ENCODE measurements at regions not wholly inside any gene's neighbourhood (a gene's known extent, or its start where the extent isn't known, plus 50 kb on each side); places are given as distances from the start of the nearest gene placed in this dataset.

- no peak overlapping the region for H2AFZ ChIP-seq (ENCODE audit: low read length)
- H3K14ac ChIP-seq (ENCODE audit: insufficient read length), result no peak overlapping the region
- H3K36me3 ChIP-seq (ENCODE audit: control insufficient read depth in 2 of 4, insufficient read depth in 4 of 4, low read length in 3 of 4), result no peaks in the 10 kb centered on the region
- H3K4me1 ChIP-seq (replicated peaks in 1 of 4; ENCODE audit: control insufficient read depth in 3 of 4, insufficient read depth in 4 of 4, low read length in 3 of 4), result no peaks in the 10 kb centered on the region
- no peak overlapping the region for H2BK120ac ChIP-seq (replicated peaks; ENCODE audit: low read depth, low read length)
- no peaks in the 10 kb centered on the region for H4K20me1 ChIP-seq (replicated peaks in 1 of 2; ENCODE audit: control insufficient read depth in 1 of 2, insufficient read depth in 2 of 2, low read length in 2 of 2)
- no peak overlapping the region for H4K8ac ChIP-seq (ENCODE audit: extremely low read depth, insufficient read depth, low read length)
- H3K79me1 ChIP-seq (ENCODE audit: low read depth, low read length), result no peaks in the 10 kb centered on the region
- H3K4me2 ChIP-seq (ENCODE audit: insufficient read depth in 1 of 2, low read depth in 2 of 2, low read length in 2 of 2), result no peak overlapping the region
- no peaks in the 10 kb centered on the region for H3K27me3 ChIP-seq (replicated peaks in 1 of 4; ENCODE audit: control insufficient read depth in 3 of 4, extremely low read depth in 1 of 4, insufficient read depth in 3 of 4, low read length in 3 of 4)
- 90% methylated on average over 4 of the region's 4 CpGs; no CpG with 5 or more reads in 1 of the 2 experiments for WGBS, 2 experiments (ENCODE audit: extremely low coverage in 1 of 2, insufficient coverage in 1 of 2, insufficient read length in 1 of 2, insufficient replicate concordance in 2 of 2, low coverage in 1 of 2, low lambda C conversion rate in 2 of 2, missing lambda C conversion rate in 1 of 2)
- H3K9ac ChIP-seq (replicated peaks in 1 of 4; ENCODE audit: extremely low read depth in 1 of 4, low read depth in 3 of 4, low read length in 3 of 4), result no peak overlapping the region
- H3K27ac ChIP-seq (ENCODE audit: low read depth, low read length), result no peak overlapping the region
- no peaks in the 10 kb centered on the region for H3K23me2 ChIP-seq (ENCODE audit: low read depth, low read length)
- no peak overlapping the region for H3K18ac ChIP-seq (ENCODE audit: extremely low read depth, low read length)
- no peak overlapping the region for H3K23ac ChIP-seq (ENCODE audit: insufficient read length)
- FAIRE-seq (no peak), DNase-seq (ENCODE audit: low read depth in 1 of 2, low spot score in 2 of 2) (no peak)
- CTCF ChIA-PET (ENCODE audit: partially characterized antibody), result interaction anchor here (0.8 to 1.0 kb wide), 2 partner anchors 20 to 93 kb away, joined by 3 to 4 read pairs; no protein-coding TSS in a partner anchor
- H2BK15ac ChIP-seq (ENCODE audit: low read length), result no peak overlapping the region
- no peak overlapping the region for H4K91ac ChIP-seq (replicated peaks; ENCODE audit: insufficient read length, low read length)
- no peak overlapping the region for H2BK5ac ChIP-seq (ENCODE audit: low read depth, low read length)
- no peak overlapping the region for H3K56ac ChIP-seq (replicated peaks; ENCODE audit: insufficient read length, low read depth, low read length)
- H3K4ac ChIP-seq (replicated peaks; ENCODE audit: insufficient read length, low read depth, low read length), result no peak overlapping the region
- H2BK12ac ChIP-seq (ENCODE audit: low read depth, low read length), result no peak overlapping the region
- POLR2A ChIA-PET (ENCODE audit: partially characterized antibody), result no interaction called here
- H2AK5ac ChIP-seq (ENCODE audit: low read depth, low read length), result no peak overlapping the region
- no peaks in the 10 kb centered on the region for H3K9me3 ChIP-seq (ENCODE audit: insufficient read depth in 2 of 2, low read depth in 1 of 2, low read length in 1 of 2)
- no peak overlapping the region for H3K4me3 ChIP-seq (ENCODE audit: extremely low read depth in 1 of 4, insufficient read depth in 2 of 4, low read depth in 3 of 4, low read length in 4 of 4)
- no peaks in the 10 kb centered on the region for H3K79me2 ChIP-seq (ENCODE audit: control insufficient read depth in 1 of 2, insufficient read depth in 2 of 2, low read length in 2 of 2)
- no peak overlapping the region for H2BK20ac ChIP-seq (ENCODE audit: low read length)
- no peak overlapping the region for H4K5ac ChIP-seq (ENCODE audit: insufficient read length, low read depth, low read length)
- no peak for TF ChIP-seq RFX5 (IDR thresholded peaks at IDR 0.05; ENCODE audit: borderline replicate concordance, low read depth, low read length)
- TF ChIP-seq GTF2F1 (IDR thresholded peaks at IDR 0.05; ENCODE audit: borderline replicate concordance, low read depth, low read length), result no peak
- no peak for TF ChIP-seq BACH1 (IDR thresholded peaks at IDR 0.05; ENCODE audit: low read length)
- TF ChIP-seq RXRA (IDR thresholded peaks at IDR 0.05; ENCODE audit: insufficient read depth, low read depth, low read length), result no peak
- TF ChIP-seq RBBP5 (IDR thresholded peaks at IDR 0.05; ENCODE audit: borderline replicate concordance, low read depth, low read length), result no peak
- TF ChIP-seq PHF8 (conservative IDR thresholded peaks at IDR 0.05; ENCODE audit: low read depth, low read length), result no peak
- no peak for TF ChIP-seq HDAC2 (IDR thresholded peaks at IDR 0.05; ENCODE audit: borderline replicate concordance in 1 of 2, low read depth in 2 of 2, low read length in 2 of 2)
- TF ChIP-seq HDAC6 (IDR thresholded peaks at IDR 0.05; ENCODE audit: low read depth, low read length), result no peak
- TF ChIP-seq FOSL1 (IDR thresholded peaks at IDR 0.05; ENCODE audit: insufficient read depth, low read depth, low read length), result no peak
- no peak for TF ChIP-seq RAD21 (IDR thresholded peaks at IDR 0.05 in 1 of 2, conservative IDR thresholded peaks at IDR 0.05 in 1 of 2; ENCODE audit: low read depth in 2 of 2, low read length in 2 of 2)
- no peak for TF ChIP-seq CREB1 (IDR thresholded peaks at IDR 0.05)
- TF ChIP-seq NRF1 (IDR thresholded peaks at IDR 0.05; ENCODE audit: low read depth, low read length), result no peak
- TF ChIP-seq CEBPB (IDR thresholded peaks at IDR 0.05; ENCODE audit: low read depth, low read length), result no peak
- no peak for TF ChIP-seq CBX5 (IDR thresholded peaks at IDR 0.05; ENCODE audit: low read depth, low read length)
These were observed 392.5 kb upstream of the PTBP2 start for GRCh38 chr1:96329121-96329520.

Measured in H1 (cell line).